ENCODE measurements at regions not wholly inside any gene's neighbourhood (a gene's known extent, or its start where the extent isn't known, plus 50 kb on each side); places are given as distances from the start of the nearest gene placed in this dataset.
"Not testable (repeated sequence)": the region's sequence is repeated elsewhere in the genome, so short reads cannot be mapped to it uniquely, and the experiment has no call there.

DNA sequence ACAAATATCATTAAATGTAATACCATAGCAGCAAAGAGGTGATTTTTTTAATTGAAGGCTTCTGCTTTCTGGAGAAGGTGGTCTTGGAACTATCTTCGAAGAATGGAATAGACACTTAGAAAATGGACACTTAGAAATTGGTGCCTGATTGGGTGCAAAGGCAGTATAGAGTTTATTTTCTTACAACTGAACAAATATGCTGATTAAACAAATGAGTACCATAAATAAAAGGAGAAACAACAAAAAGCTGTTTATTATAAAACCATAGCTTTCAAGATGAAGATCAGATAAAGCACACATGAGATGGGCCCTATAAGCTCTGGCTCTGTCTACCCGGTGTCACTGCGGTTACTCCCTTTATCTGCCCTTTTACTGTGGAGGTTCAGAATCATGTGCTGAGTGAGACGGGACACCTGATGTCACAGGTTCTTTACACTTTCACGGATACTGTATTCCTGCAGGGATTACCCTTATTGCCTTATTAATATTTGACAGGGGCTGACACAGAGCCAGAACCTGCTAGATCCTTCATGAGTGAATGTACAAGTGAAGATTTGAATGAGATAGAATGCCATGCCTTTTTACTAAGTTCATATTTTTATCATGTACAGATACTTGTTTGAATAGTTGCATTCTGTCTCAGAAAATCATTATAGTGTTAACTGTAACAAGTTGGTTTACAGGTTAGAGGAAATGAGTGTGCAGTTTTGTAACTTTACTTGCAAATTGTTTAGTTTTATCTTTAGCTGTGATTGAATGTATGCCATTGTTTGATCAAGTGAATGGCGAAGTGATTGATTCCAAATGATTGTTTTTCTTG is 477.5 kb upstream of the RGS6 start:
- Mint-ChIP-seq H3K9me3 (no peaks in the 10 kb centered on the region), H3K4me1 (ENCODE audit: low read depth) (peaks cover 13% of the 10 kb centered on the region), H3K27me3 (no peaks in the 10 kb centered on the region), H3K36me3 (no peaks in the 10 kb centered on the region), H3K4me3 (no peak overlapping the region), H3K27ac (no peak overlapping the region)
- intact Hi-C loops (cut with micrococcal nuclease), result no loop called here
- no peak for DNase-seq
- CTCF ChIA-PET, result no interaction called here
- POLR2A ChIA-PET, result no interaction called here

DNA sequence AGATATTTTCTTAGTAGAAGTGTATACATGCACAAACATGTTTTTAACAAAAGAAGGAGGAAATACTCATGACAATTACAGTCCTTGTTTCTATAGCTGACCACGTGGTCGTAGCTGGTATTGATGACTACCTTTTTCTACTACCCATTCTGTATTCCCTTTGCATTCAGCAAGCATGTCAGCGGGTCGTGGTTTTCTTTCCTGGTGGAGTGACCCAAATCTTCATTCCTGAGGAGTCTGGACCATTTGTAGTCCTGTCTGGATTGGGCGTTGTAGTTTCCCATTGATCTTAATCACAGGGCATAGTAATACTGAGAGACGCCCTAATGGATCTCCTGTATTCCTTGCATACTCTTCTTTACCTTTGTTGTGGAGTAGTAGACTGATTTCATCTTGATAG is 472.1 kb upstream of the RGS6 start:
- CTCF ChIA-PET, result no interaction called here
- H3K4me3 Mint-ChIP-seq, result no peak overlapping the region
- peaks cover 9% of the 10 kb centered on the region for H3K9me3 Mint-ChIP-seq
- H3K27me3 Mint-ChIP-seq, result no peaks in the 10 kb centered on the region
- peaks cover 1% of the 10 kb centered on the region for H3K4me1 Mint-ChIP-seq (ENCODE audit: low read depth)
- H3K27ac Mint-ChIP-seq, result no peak overlapping the region
- intact Hi-C loops (cut with micrococcal nuclease), result no loop called here
- POLR2A ChIA-PET, result no interaction called here
- no peak for DNase-seq
- peaks cover 22% of the 10 kb centered on the region for H3K36me3 Mint-ChIP-seq

DNA sequence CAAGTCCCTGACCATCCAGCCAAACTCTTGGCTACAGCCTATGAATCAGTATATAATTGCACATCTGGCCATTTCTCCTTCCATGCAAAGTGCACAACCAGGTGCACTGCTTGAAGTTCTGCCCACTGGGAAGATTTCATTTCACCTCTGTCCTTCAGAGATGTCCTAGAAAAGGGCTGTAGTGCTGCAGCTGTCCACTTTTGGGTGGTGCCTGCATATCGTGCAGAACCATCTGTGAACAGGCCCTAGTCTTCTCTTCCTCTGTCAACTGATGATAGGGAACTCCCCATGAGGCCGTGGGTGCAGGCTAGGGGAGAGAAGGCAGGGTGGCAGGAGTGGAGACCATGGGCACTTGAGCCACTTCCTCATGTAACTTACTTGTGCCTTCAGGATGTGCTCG is 470.6 kb upstream of the RGS6 start:
- H3K4me1 Mint-ChIP-seq (ENCODE audit: low read depth); H3K9me3 Mint-ChIP-seq; H3K27me3 Mint-ChIP-seq; intact Hi-C loops (cut with micrococcal nuclease); DNase-seq; POLR2A ChIA-PET; H3K27ac Mint-ChIP-seq; CTCF ChIA-PET; H3K4me3 Mint-ChIP-seq: not testable (repeated sequence)
- H3K36me3 Mint-ChIP-seq, result peaks cover 25% of the 10 kb centered on the region

DNA sequence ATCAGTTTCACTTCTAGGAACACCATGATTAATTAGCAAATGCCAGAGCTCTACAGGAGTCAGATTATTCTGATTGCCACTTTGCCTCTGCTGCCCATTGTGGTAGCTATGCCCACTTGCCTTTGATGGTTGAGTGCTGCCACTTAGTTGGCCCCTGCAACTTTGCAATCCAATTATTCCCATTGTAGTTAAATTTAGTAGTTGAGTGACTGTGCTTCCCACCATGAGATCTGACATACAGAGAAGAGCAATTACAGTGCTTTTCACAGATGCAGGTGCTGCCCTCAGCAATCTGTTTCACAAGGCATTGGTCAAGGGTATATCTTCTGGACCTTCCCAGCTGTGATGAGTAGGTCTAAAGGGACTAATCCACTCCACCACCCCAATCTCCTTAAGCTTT is 468.4 kb upstream of the RGS6 start:
- POLR2A ChIA-PET, result no interaction called here
- no peak overlapping the region for H3K4me3 Mint-ChIP-seq
- peaks cover 29% of the 10 kb centered on the region for H3K36me3 Mint-ChIP-seq
- DNase-seq, result no peak
- H3K27ac Mint-ChIP-seq, result no peak overlapping the region
- CTCF ChIA-PET, result no interaction called here
- H3K9me3 Mint-ChIP-seq, result peaks cover 12% of the 10 kb centered on the region
- H3K4me1 Mint-ChIP-seq (ENCODE audit: low read depth), result no peaks in the 10 kb centered on the region
- no peaks in the 10 kb centered on the region for H3K27me3 Mint-ChIP-seq
- intact Hi-C loops (cut with micrococcal nuclease), result no loop called here

DNA sequence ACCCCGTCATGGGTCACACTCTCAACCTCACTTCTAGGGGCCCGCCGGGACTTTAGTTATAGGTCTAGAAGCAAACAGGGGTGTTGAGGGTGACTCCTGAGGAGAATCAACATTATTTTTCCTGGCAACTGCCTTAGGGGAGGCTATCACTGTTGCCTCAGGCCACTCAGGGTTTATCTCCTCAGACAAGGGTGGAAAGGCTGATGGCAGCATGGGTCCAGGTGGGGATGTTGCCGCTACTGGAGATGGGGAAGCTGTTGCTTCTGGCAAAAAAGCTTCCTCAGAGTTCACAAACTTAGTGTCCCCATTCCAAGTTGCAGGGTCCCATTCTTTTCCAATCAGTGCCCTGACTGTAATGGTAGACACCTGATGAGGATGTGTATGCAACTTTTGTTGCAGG is 467.4 kb upstream of the RGS6 start:
- Mint-ChIP-seq H3K27ac (no peak overlapping the region), H3K27me3 (no peaks in the 10 kb centered on the region), H3K4me1 (ENCODE audit: low read depth) (peaks cover 4% of the 10 kb centered on the region), H3K9me3 (peaks cover 12% of the 10 kb centered on the region), H3K4me3 (no peak overlapping the region), H3K36me3 (peaks cover 29% of the 10 kb centered on the region)
- DNase-seq, result no peak
- POLR2A ChIA-PET, result no interaction called here
- intact Hi-C loops (cut with micrococcal nuclease), result no loop called here
- CTCF ChIA-PET, result interaction anchor here (0.8 kb wide), 1 partner anchor 13 kb away, joined by 3 read pairs; no protein-coding TSS in a partner anchor

DNA sequence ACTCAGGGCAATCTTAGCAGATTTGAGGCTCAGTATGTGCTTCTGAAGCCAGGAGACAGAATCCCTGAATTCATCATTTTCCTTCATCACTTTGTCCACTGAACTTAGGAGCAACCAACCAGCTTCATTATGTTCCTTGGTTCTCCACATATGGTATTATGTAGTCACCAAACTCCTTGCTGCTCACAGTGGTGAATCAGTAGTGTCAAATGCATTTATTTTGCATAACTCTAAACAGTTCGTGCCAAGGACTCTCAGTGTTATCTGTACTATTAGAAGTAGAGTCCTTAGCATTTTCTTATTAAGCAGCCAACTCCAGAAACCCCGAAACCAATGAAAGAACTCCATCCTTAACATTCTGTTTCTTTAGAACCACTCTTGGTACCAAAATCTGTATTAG is 466.9 kb upstream of the RGS6 start:
- CTCF ChIA-PET, result interaction anchor here (0.8 kb wide), 1 partner anchor 13 kb away, joined by 3 read pairs; no protein-coding TSS in a partner anchor
- intact Hi-C loops (cut with micrococcal nuclease), result no loop called here
- H3K36me3 Mint-ChIP-seq, result peaks cover 27% of the 10 kb centered on the region
- peaks cover 8% of the 10 kb centered on the region for H3K4me1 Mint-ChIP-seq (ENCODE audit: low read depth)
- no peak overlapping the region for H3K4me3 Mint-ChIP-seq
- H3K9me3 Mint-ChIP-seq, result peaks cover 12% of the 10 kb centered on the region
- POLR2A ChIA-PET, result no interaction called here
- no peak overlapping the region for H3K27ac Mint-ChIP-seq
- no peak for DNase-seq
- no peaks in the 10 kb centered on the region for H3K27me3 Mint-ChIP-seq

DNA sequence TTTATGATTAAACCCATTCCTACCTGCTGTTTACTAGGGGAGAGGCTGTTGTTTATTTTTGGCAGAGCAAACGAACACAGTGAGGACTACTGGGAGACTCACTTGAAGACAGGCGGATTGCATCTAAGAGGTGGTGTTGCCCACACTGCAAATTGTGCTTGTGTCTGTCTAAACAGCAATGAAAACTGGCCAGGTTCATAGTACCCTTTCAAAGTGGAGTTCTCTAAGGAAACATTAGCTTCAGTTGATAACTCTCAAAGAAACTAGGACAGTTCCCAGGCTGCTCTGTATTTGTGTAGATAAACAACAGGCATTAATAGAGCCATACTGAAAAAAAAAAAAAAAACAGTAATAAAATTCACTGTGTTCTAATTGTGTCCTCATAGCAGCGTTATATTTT is 466.0 kb upstream of the RGS6 start:
- H3K27me3 Mint-ChIP-seq, result no peaks in the 10 kb centered on the region
- H3K27ac Mint-ChIP-seq, result no peak overlapping the region
- ChIA-PET CTCF (no interaction called here), POLR2A (no interaction called here)
- DNase-seq, result no peak
- H3K36me3 Mint-ChIP-seq, result peaks cover 21% of the 10 kb centered on the region
- H3K4me3 Mint-ChIP-seq, result no peak overlapping the region
- peaks cover 10% of the 10 kb centered on the region for H3K4me1 Mint-ChIP-seq (ENCODE audit: low read depth)
- H3K9me3 Mint-ChIP-seq, result peaks cover 12% of the 10 kb centered on the region
- intact Hi-C loops (cut with micrococcal nuclease), result no loop called here

DNA sequence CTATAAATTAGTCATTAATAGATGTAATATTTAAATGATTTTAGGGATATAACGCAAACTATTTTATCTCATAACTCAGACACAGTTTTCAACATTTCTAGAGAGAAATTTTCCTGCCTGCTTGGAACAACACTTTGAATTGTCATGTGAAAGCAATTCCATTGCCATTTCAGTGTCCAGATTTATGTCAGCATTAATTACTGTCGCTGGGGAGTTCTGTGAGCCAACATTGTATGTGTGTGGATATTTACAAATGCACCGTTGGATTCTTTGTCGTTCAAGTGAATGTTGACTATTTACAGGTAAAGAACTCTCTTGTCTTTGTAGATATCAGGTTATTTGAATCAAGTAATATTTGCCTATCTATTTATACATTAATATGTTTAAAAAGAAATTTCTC is 465.3 kb upstream of the RGS6 start:
- POLR2A ChIA-PET, result no interaction called here

DNA sequence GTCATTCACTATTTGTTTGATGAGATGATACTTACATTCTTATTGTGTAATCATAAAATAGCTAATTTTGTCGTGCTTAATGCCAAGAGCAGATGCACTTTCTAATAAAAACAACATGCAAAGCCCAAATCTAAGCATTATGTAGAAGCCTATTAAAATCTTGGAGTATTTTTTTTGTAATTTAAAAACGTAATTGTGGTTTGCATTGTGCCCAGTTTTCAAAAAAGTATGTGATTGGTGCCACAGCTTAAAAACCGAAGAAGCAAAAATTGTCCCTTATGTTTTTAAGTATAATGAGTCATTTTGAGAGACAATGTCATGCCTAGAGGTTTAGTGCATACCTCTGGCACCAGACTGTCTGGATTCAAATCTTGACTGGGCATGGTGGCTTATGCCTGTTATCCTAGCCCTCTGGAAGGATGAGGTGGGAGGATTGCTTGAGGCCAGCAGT is 464.8 kb upstream of the RGS6 start:
- intact Hi-C loops (cut with micrococcal nuclease), result no loop called here
- no peak overlapping the region for H3K4me3 Mint-ChIP-seq
- no peak overlapping the region for H3K27ac Mint-ChIP-seq
- H3K36me3 Mint-ChIP-seq, result peaks cover 17% of the 10 kb centered on the region
- no peaks in the 10 kb centered on the region for H3K27me3 Mint-ChIP-seq
- DNase-seq, result no peak
- CTCF ChIA-PET, result no interaction called here
- H3K4me1 Mint-ChIP-seq (ENCODE audit: low read depth), result peaks cover 19% of the 10 kb centered on the region
- peaks cover 12% of the 10 kb centered on the region for H3K9me3 Mint-ChIP-seq
- POLR2A ChIA-PET, result no interaction called here

More for the DNA sequence above, 465.3 kb upstream of the RGS6 start:
- peaks cover 12% of the 10 kb centered on the region for H3K9me3 Mint-ChIP-seq
- no peak for DNase-seq
- no peak overlapping the region for H3K4me3 Mint-ChIP-seq
- CTCF ChIA-PET, result no interaction called here
- H3K4me1 Mint-ChIP-seq (ENCODE audit: low read depth), result peaks cover 15% of the 10 kb centered on the region
- intact Hi-C loops (cut with micrococcal nuclease), result no loop called here
- peaks cover 17% of the 10 kb centered on the region for H3K36me3 Mint-ChIP-seq
- H3K27me3 Mint-ChIP-seq, result no peaks in the 10 kb centered on the region
- no peak overlapping the region for H3K27ac Mint-ChIP-seq

DNA sequence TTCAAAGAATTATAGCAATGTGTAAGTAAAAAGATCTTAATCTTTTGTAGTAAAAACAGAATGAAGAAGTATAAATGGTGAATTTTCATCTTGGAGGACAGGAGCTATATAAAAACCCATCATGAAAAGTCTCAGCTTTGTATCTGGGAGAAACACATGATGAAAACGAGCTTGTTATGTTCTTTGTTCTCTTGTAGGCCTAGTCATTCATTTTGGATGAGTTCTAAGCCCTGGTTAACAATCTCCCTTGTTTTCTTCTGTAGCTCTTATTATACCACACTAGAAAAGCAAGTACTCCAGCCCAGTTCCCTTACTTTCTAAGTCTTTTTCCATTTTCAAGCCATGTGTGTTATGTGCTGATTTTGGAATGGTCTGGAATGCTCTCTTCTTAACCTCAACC is 463.5 kb upstream of the RGS6 start:
- CTCF ChIA-PET, result no interaction called here
- H3K9me3 Mint-ChIP-seq, result peaks cover 8% of the 10 kb centered on the region
- no peak overlapping the region for H3K4me3 Mint-ChIP-seq
- intact Hi-C loops (cut with micrococcal nuclease), result no loop called here
- no peak for DNase-seq
- H3K27ac Mint-ChIP-seq, result no peak overlapping the region
- H3K36me3 Mint-ChIP-seq, result peaks cover 11% of the 10 kb centered on the region
- peaks cover 27% of the 10 kb centered on the region for H3K4me1 Mint-ChIP-seq (ENCODE audit: low read depth)
- no peaks in the 10 kb centered on the region for H3K27me3 Mint-ChIP-seq
- POLR2A ChIA-PET, result no interaction called here

DNA sequence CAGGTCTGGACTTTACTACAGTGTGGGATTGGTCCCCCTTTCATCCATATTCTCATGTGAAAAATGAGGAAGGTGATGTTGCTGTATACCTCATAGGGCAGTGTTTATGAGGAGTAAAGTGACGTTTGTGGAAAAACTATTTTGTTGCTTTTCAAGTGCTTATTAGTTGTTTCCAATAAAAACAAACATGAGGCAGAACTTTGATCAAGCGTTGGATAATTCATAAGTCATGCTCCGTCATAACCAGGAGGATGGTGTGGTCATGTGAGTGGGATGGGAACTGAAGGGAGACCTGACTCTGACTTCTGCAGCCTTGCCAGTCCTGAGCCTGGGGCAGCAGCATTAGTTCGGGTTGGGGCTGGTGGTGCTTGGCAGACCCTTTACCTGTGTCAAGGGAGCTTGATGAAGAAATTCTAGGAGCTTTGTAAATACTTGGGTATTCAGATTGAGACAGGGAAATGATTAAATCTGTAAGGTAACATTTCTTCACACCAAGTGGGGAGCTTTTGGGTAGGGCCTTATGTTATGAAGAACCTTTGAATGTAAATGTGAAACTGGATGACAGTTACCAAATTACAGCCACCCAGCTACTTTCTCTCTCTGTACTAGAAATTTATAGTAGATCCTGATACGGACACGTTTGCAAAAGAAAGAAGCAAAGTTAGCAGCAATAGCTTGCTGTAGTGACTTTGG is 462.4 kb upstream of the RGS6 start:
- no peak overlapping the region for H3K27ac Mint-ChIP-seq
- peaks cover 31% of the 10 kb centered on the region for H3K4me1 Mint-ChIP-seq (ENCODE audit: low read depth)
- POLR2A ChIA-PET, result no interaction called here
- H3K4me3 Mint-ChIP-seq, result no peak overlapping the region
- CTCF ChIA-PET, result no interaction called here
- H3K27me3 Mint-ChIP-seq, result no peaks in the 10 kb centered on the region
- H3K36me3 Mint-ChIP-seq, result peaks cover 7% of the 10 kb centered on the region
- intact Hi-C loops (cut with micrococcal nuclease), result loop anchor here (10.0 kb wide), 1 partner anchor 55 kb away; no protein-coding TSS in a partner anchor
- no peak for DNase-seq
- H3K9me3 Mint-ChIP-seq, result peaks cover 3% of the 10 kb centered on the region

DNA sequence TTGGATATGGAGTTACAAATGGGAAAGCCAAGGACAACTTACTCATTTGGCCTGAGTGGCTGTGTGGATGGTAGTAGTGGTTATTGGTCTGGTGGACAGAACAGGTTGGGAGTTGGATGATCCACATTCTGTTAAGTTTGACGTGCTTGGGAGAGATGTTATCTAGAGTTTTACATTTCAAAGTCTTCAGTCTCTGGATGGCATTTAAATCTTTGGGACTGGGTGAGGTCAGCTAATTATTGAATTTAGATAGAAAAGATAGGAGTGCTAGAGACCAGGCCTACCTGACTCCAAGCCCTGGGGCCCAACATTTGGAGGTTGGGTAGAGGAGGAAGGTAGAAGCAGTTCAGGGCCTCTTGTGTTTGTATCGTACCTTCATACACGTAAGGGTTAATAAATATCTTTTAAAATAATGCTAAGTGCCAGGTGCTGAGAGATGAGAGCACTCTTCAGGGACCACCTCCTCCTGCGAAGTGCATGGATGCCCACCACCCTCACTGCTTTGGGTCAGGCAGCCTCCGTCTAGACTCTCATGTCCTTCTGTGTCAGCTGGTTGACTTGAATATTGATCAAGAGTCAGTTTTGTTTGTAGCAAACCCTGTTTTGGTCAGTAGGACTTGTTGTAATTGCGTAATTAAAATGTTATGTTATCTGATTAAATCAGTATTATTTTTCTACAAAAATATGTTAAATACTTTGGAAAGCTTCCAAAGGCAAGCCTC is 460.4 kb upstream of the RGS6 start:
- no peak overlapping the region for H3K27ac Mint-ChIP-seq
- peaks cover 5% of the 10 kb centered on the region for H3K36me3 Mint-ChIP-seq
- peaks cover 34% of the 10 kb centered on the region for H3K4me1 Mint-ChIP-seq (ENCODE audit: low read depth)
- H3K4me3 Mint-ChIP-seq, result no peak overlapping the region
- no peak for DNase-seq
- POLR2A ChIA-PET, result interaction anchor here (0.6 to 1.2 kb wide), 2 partner anchors 26 to 84 kb away, joined by 3 read pairs; no protein-coding TSS in a partner anchor
- CTCF ChIA-PET, result interaction anchor here (0.6 kb wide), 1 partner anchor 98 kb away, joined by 3 read pairs; no protein-coding TSS in a partner anchor
- H3K9me3 Mint-ChIP-seq, result peaks cover 3% of the 10 kb centered on the region
- no peaks in the 10 kb centered on the region for H3K27me3 Mint-ChIP-seq
- intact Hi-C loops (cut with micrococcal nuclease), result loop anchor here (1.0 to 10.0 kb wide), 3 partner anchors 53 to 147 kb away; no protein-coding TSS in a partner anchor

All from activated CD4-positive, alpha-beta memory T cell treated with anti-CD3 and anti-CD28 coated beads for 36 hours (primary cell).